ENCODE measurements at regions not wholly inside any gene's neighbourhood (a gene's known extent, or its start where the extent isn't known, plus 50 kb on each side); places are given as distances from the start of the nearest gene placed in this dataset.

DNA sequence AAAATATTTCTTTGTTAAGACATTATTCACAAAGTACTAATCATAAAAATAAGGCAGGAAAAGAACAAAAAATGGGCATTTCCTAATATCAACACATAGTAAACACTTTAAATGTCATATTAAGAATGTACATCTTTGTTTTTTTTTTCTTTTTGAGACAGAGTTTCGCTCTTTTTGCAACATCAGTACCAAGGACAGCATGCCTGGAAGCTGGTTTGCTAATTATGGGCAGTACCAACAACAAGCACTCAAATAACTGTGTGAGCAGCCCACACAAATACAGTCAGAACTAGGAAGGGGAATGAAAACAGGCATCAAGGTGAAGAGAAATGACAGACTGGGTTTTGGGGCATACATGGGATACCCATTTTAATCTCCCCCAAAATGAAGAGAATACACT, 788.0 kb upstream of the SLITRK1 start:
- TF ChIP-seq, protein P1, sequence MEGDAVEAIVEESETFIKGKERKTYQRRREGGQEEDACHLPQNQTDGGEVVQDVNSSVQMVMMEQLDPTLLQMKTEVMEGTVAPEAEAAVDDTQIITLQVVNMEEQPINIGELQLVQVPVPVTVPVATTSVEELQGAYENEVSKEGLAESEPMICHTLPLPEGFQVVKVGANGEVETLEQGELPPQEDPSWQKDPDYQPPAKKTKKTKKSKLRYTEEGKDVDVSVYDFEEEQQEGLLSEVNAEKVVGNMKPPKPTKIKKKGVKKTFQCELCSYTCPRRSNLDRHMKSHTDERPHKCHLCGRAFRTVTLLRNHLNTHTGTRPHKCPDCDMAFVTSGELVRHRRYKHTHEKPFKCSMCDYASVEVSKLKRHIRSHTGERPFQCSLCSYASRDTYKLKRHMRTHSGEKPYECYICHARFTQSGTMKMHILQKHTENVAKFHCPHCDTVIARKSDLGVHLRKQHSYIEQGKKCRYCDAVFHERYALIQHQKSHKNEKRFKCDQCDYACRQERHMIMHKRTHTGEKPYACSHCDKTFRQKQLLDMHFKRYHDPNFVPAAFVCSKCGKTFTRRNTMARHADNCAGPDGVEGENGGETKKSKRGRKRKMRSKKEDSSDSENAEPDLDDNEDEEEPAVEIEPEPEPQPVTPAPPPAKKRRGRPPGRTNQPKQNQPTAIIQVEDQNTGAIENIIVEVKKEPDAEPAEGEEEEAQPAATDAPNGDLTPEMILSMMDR (IDR thresholded peaks at IDR 0.05) = no peak
- TF ChIP-seq POLR2A (IDR thresholded peaks at IDR 0.05) = no peak
